Endodermal cell (in vitro differentiated cells): ENCODE measurements at regions not wholly inside any gene's neighbourhood (a gene's known extent, or its start where the extent isn't known, plus 50 kb on each side); places are given as distances from the start of the nearest gene placed in this dataset.

Experiments used
- DNase-seq: peaks from one replicate; pipeline ENCODE4 v3.0.0-alpha.2; 2017
- H3K27ac ChIP-seq: 2 replicates; pipeline ENCODE4 v1.5.1; 2013; ENCODE audit warnings: mild to moderate bottlenecking, low read depth, low read length, moderate library complexity
- H3K27me3 ChIP-seq: 2 replicates; pipeline ENCODE4 v1.6.1; 2013; ENCODE audit warnings: mild to moderate bottlenecking, low read length, moderate library complexity; ENCODE audit not compliant: insufficient read depth, control insufficient read depth, poor library complexity, severe bottlenecking
- H3K36me3 ChIP-seq: 2 replicates; pipeline ENCODE4 v1.7.0; 2013; ENCODE audit warnings: mild to moderate bottlenecking, low read length, moderate library complexity; ENCODE audit not compliant: control insufficient read depth, insufficient read depth
- H3K4me1 ChIP-seq: one replicate; pipeline ENCODE4 v1.7.0; 2013; ENCODE audit warnings: low read length; ENCODE audit not compliant: control insufficient read depth, insufficient read depth
- H3K4me3 ChIP-seq: 2 replicates; pipeline ENCODE4 v1.5.1; 2013; ENCODE audit warnings: mild to moderate bottlenecking, low read length, moderate library complexity
- H3K9ac ChIP-seq: 2 replicates; pipeline ENCODE4 v1.6.1; 2013; ENCODE audit warnings: mild to moderate bottlenecking, low read length, moderate library complexity; ENCODE audit not compliant: poor library complexity, severe bottlenecking; ENCODE audit errors: extremely low read depth
- H3K9me3 ChIP-seq: 2 replicates; pipeline ENCODE4 v1.6.1; 2013; ENCODE audit warnings: mild to moderate bottlenecking, low read length, moderate library complexity; ENCODE audit not compliant: control insufficient read depth
- H3K27ac Mint-ChIP-seq: 2 replicates; pipeline ENCODE4 v1.8.0; 2020; ENCODE audit warnings: mixed read lengths
- H3K27me3 Mint-ChIP-seq: 2 replicates; pipeline ENCODE4 v1.8.0; 2021; ENCODE audit warnings: mild to moderate bottlenecking, mixed read lengths; ENCODE audit not compliant: insufficient read depth
- H3K36me3 Mint-ChIP-seq: 2 replicates; pipeline ENCODE4 v1.8.0; 2020; ENCODE audit warnings: low read depth, mixed read lengths
- H3K4me1 Mint-ChIP-seq: 2 replicates; pipeline ENCODE4 v1.8.0; 2020; ENCODE audit warnings: mixed read lengths
- H3K4me3 Mint-ChIP-seq: 2 replicates; pipeline ENCODE4 v1.8.0; 2020; ENCODE audit warnings: mild to moderate bottlenecking, moderate library complexity, mixed read lengths
- H3K9me3 Mint-ChIP-seq: 2 replicates; pipeline ENCODE4 v1.8.0; 2020; ENCODE audit warnings: mild to moderate bottlenecking, mixed read lengths
- CTCF ChIP-seq: fragments of 200-600 bp; sonication (generic); conservative IDR thresholded peaks from 2 replicates; pipeline ENCODE4 v1.5.0; 2021; ENCODE audit warnings: antibody characterized with exemption, mild to moderate bottlenecking
- WGBS, 2 experiments: methylation state at CpG; one replicate each; pipeline versions ENCODE4 v1.1.5 to v1.1.7; 2013; ENCODE audit warnings: missing lambda C conversion rate in 2 of 2, mixed read lengths in 1 of 2; ENCODE audit not compliant: insufficient coverage in 1 of 2, insufficient read length in 1 of 2; 5-methylcytosine and 5-hydroxymethylcytosine counted together

- H3K27me3 ChIP-seq = no peaks in the 10 kb centered on the region
- H3K27ac ChIP-seq = no peak overlapping the region
- Mint-ChIP-seq H3K9me3 (no peaks in the 10 kb centered on the region), H3K4me1 (peaks cover 2% of the 10 kb centered on the region), H3K4me3 (no peak overlapping the region), H3K36me3 (no peaks in the 10 kb centered on the region), H3K27ac (no peak overlapping the region), H3K27me3 (no peaks in the 10 kb centered on the region)
- H3K9me3 ChIP-seq = no peaks in the 10 kb centered on the region
- TF ChIP-seq CTCF = no peak
- H3K4me1 ChIP-seq = no peaks in the 10 kb centered on the region
- no peak overlapping the region for H3K9ac ChIP-seq
- H3K4me3 ChIP-seq = no peak overlapping the region
- DNase-seq = no peak
- no peaks in the 10 kb centered on the region for H3K36me3 ChIP-seq
- 85 to 95% methylated on average over 2 of the region's 3 CpGs for WGBS, 2 experiments
Observed at GRCh38 chr4:126007142-126007541, 692.4 kb downstream of the FAT4 start.

DNA sequence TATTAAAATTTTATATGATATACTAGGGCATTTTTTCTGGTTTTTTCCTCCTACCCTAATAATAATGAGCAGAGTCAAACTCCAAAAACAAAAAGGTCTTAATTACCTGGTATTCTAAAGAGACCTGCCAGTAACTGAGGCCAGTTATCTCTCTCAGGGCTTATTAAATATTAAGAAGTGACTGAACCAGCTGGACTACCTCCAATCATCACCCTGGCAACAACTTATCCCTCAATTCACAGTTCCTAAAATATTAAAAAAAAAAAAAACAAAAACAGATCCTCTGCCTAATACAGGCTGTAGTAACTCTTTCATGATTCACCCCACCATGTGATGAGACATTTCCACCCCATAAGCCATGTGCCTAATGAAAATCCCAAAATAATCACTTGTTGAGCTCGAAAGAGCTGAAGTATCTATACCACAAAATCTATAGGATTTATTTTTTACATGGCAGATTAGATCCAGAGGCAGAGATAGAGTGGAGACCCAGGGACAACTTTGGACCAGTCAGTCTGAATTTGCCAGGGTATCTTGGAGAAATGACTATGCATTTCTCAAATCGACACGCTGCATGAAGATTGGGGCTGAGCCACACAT lies 698.0 kb downstream of the FAT4 start:
- H3K36me3 ChIP-seq = no peaks in the 10 kb centered on the region
- no peaks in the 10 kb centered on the region for H3K27me3 ChIP-seq
- Mint-ChIP-seq H3K4me1 (no peaks in the 10 kb centered on the region), H3K9me3 (no peaks in the 10 kb centered on the region), H3K27ac (no peak overlapping the region), H3K36me3 (no peaks in the 10 kb centered on the region), H3K4me3 (no peak overlapping the region), H3K27me3 (no peaks in the 10 kb centered on the region)
- no peak for DNase-seq
- H3K9ac ChIP-seq = no peak overlapping the region
- no peaks in the 10 kb centered on the region for H3K4me1 ChIP-seq
- H3K4me3 ChIP-seq = no peak overlapping the region
- no peak for TF ChIP-seq CTCF
- no peak overlapping the region for H3K27ac ChIP-seq
- WGBS, 2 experiments = 94% methylated on average over 2 to 3 of the region's 3 CpGs
- H3K9me3 ChIP-seq = no peaks in the 10 kb centered on the region

- H3K4me1 Mint-ChIP-seq = peaks cover 6% of the 10 kb centered on the region
- no peak for TF ChIP-seq CTCF
- 86 to 92% methylated on average over 1 of the region's 1 CpG for WGBS, 2 experiments
Observed at GRCh38 chr4:126018274-126018673, 703.5 kb downstream of the FAT4 start.

More at GRCh38 chr4:126018274-126018673, 703.5 kb downstream of the FAT4 start:
- H3K9me3 ChIP-seq = no peaks in the 10 kb centered on the region
- Mint-ChIP-seq H3K27ac (no peak overlapping the region), H3K27me3 (no peaks in the 10 kb centered on the region), H3K9me3 (no peaks in the 10 kb centered on the region), H3K4me3 (no peak overlapping the region), H3K36me3 (no peaks in the 10 kb centered on the region)
- no peaks in the 10 kb centered on the region for H3K4me1 ChIP-seq
- no peak for DNase-seq
- no peaks in the 10 kb centered on the region for H3K27me3 ChIP-seq
- H3K27ac ChIP-seq = no peak overlapping the region
- H3K9ac ChIP-seq = no peak overlapping the region
- no peaks in the 10 kb centered on the region for H3K36me3 ChIP-seq
- H3K4me3 ChIP-seq = no peak overlapping the region
